GM13976 (cell line): ENCODE measurements at regions not wholly inside any gene's neighbourhood (a gene's known extent, or its start where the extent isn't known, plus 50 kb on each side); places are given as distances from the start of the nearest gene placed in this dataset.

Source experiments
- DNase-seq: peaks from one replicate; pipeline ENCODE4 v3.0.0; 2012; ENCODE audit warnings: low spot score
- CTCF ChIP-seq: IDR thresholded peaks from 2 replicates; pipeline ENCODE4 v1.5.1; 2012; ENCODE audit warnings: borderline replicate concordance, mild to moderate bottlenecking; ENCODE audit not compliant: insufficient read depth; ENCODE audit errors: extremely low read depth, missing control alignments, control extremely low read depth
- in situ Hi-C: fragments of 300-500 bp; cut with MboI; formaldehyde crosslinking; loops from one replicate; pipeline ENCODE4 v1.12.0; 2022; ENCODE audit warnings: low sequenced_read_pairs, mixed read lengths, inconsistent platforms; ENCODE audit not compliant: unreplicated experiment

DNA sequence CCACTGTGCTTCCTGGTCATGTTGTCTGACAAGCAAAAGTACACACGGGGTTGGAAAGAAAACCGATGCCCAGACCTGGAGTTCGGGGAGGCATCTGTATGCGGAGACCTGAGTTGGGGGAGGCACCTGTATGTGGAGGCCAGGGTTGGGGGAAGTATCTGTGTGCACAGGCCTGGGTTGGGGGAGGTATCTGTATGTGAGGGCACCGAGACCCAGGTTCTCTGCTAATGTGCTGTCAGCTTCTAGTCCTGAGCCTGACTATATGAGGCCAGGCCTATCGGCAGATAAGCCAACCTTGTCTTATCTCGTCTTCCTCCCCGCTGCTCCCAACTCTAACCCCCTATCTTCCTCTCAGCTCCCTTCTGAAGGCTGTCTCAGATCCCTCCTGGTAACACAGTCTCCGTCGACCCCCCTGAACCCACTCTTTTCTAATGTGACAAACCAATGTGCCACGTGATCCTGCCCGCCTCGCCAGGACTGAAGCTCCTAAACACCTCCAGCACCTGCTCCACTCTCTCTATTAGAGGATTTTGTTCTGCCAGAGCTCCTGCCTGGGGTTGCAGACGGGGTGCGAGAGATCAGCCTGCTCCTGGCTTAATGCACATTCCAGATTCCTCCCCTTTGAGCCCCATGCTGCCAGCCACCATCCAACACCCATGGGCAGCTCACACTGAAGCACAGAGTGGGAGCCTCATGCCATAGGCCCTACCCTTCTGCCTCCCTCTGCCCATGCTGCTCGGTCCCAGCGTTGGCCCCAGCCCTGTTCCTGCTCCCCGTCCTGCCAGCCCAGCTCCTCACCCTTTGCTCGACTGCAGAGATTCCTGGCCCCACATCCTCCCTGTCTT lies 188.4 kb downstream of the SH3BP4 start:
- no peak for TF ChIP-seq CTCF
- in situ Hi-C loops: loop anchor here (10.0 to 25.0 kb wide), 2 partner anchors 445 to 597 kb away; no protein-coding TSS in a partner anchor
- no peak for DNase-seq

DNA sequence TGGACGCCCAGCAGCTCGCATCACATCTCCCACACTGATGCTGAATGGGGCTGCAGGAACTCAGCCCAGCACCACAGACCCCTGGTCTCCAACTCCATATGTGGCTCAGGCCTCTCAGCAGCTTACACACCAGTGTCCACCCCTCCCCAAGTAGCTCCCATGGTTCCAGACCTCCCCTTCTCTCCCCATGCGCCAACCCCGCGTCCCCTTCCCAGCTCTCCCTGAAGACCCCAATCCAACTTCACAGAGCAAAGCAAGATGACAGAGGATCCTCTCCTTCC lies 188.9 kb downstream of the SH3BP4 start:
- in situ Hi-C loops: loop anchor here (25.0 kb wide), 1 partner anchor 597 kb away; no protein-coding TSS in a partner anchor
- TF ChIP-seq CTCF: no peak
- DNase-seq: no peak

GRCh38 chr2:235141411-235142128 lies 189.8 kb downstream of the SH3BP4 start:
- no peak for TF ChIP-seq CTCF
- in situ Hi-C loops: loop anchor here (25.0 kb wide), 1 partner anchor 596 kb away; no protein-coding TSS in a partner anchor
- no peak for DNase-seq

GRCh38 chr2:235142601-235143000 lies 190.8 kb downstream of the SH3BP4 start:
- no peak for TF ChIP-seq CTCF
- DNase-seq: no peak
- in situ Hi-C loops: loop anchor here (25.0 kb wide), 1 partner anchor 595 kb away; no protein-coding TSS in a partner anchor

DNA sequence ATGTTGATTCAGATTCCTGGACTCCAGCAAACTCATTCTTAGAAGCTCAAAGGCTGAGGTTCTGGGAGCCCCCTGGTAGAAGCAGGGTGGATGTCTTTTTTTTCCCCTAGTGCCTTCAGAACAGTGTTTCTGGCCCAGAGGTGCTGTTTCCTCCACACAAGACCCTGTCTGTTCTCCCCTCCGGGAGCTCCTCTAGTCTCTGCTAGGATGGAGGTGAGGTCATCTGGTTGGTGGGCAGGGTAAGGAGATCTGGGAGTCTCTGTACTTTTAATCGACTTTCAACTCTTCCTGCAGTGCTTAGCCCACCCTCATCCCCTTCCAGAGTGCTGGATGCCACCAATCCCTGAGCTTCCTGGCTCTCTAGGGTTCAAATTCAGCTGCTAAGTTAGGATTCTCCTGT lies 192.0 kb downstream of the SH3BP4 start:
- no peak for DNase-seq
- in situ Hi-C loops: loop anchor here (25.0 kb wide), 1 partner anchor 594 kb away; no protein-coding TSS in a partner anchor
- no peak for TF ChIP-seq CTCF

- no peak for TF ChIP-seq CTCF
- DNase-seq: no peak
- in situ Hi-C loops: loop anchor here (25.0 kb wide), 1 partner anchor 593 kb away; no protein-coding TSS in a partner anchor
Measured at GRCh38 chr2:235144291-235144690, 192.5 kb downstream of the SH3BP4 start.
